Caco-2 (cell line): ENCODE measurements at regions not wholly inside any gene's neighbourhood (a gene's known extent, or its start where the extent isn't known, plus 50 kb on each side); places are given as distances from the start of the nearest gene placed in this dataset.
"Not testable (repeated sequence)": the region's sequence is repeated elsewhere in the genome, so short reads cannot be mapped to it uniquely, and the experiment has no call there.

Experiments used
- BruUV-seq: library from RNA; stranded (reverse); fragments of 400-500 nt; replicated peaks from 2 replicates; lab custom pipeline; 2021; lab: Mats Ljungman, UMichigan
- CTCF ChIA-PET: fragments of 300-600 bp; sonication (Branson Sonifier 250); formaldehyde crosslinking; loops from one replicate; lab custom pipeline; 2022; ENCODE audit warnings: antibody characterized with exemption; lab: Charles Lee
- POLR2A ChIA-PET: fragments of 300-600 bp; sonication (Branson Sonifier 250); formaldehyde crosslinking; loops from one replicate; lab custom pipeline; 2022; ENCODE audit warnings: antibody characterized with exemption; lab: Charles Lee
- DNase-seq, 2 experiments: peaks; one replicate each; pipeline versions ENCODE4 v3.0.0 to v3.0.0-alpha.2; 2020 to 2022
- H3K27me3 ChIP-seq: replicated peaks from 2 replicates; pipeline ENCODE4 v1.6.0; 2011; ENCODE audit warnings: low read length; ENCODE audit not compliant: control insufficient read depth, insufficient read depth
- H3K36me3 ChIP-seq: 2 replicates; pipeline ENCODE4 v1.5.1; 2011; ENCODE audit warnings: low read length; ENCODE audit not compliant: control insufficient read depth, insufficient read depth
- H3K4me1 ChIP-seq: fragments of 250-450 bp; sonication (Bioruptor Pico); 2 replicates; pipeline ENCODE4 v1.5.1; 2020; ENCODE audit warnings: mild to moderate bottlenecking
- H3K4me3 ChIP-seq: 2 replicates; pipeline ENCODE4 v1.5.1; 2011; ENCODE audit warnings: low read depth, mild to moderate bottlenecking, control low read depth, low read length
- H3K9me3 ChIP-seq: fragments of 250-450 bp; sonication (Bioruptor Pico); 2 replicates; pipeline ENCODE4 v1.5.1; 2020; ENCODE audit warnings: mild to moderate bottlenecking, moderate library complexity
- H3K27ac Mint-ChIP-seq: one replicate; pipeline ENCODE4 v1.8.0; 2022; ENCODE audit warnings: mixed read lengths; ENCODE audit not compliant: unreplicated experiment
- H3K27me3 Mint-ChIP-seq: one replicate; pipeline ENCODE4 v1.8.0; 2022; ENCODE audit warnings: mixed read lengths; ENCODE audit not compliant: insufficient read depth, unreplicated experiment
- H3K36me3 Mint-ChIP-seq: one replicate; pipeline ENCODE4 v1.8.0; 2022; ENCODE audit warnings: mild to moderate bottlenecking, mixed read lengths; ENCODE audit not compliant: insufficient read depth, unreplicated experiment
- H3K4me1 Mint-ChIP-seq: one replicate; pipeline ENCODE4 v1.8.0; 2022; ENCODE audit warnings: low read depth, mixed read lengths; ENCODE audit not compliant: unreplicated experiment
- H3K4me3 Mint-ChIP-seq: one replicate; pipeline ENCODE4 v1.8.0; 2022; ENCODE audit warnings: mild to moderate bottlenecking, moderate library complexity, mixed read lengths; ENCODE audit not compliant: unreplicated experiment
- H3K9me3 Mint-ChIP-seq: one replicate; pipeline ENCODE4 v1.8.0; 2022; ENCODE audit warnings: mixed read lengths; ENCODE audit not compliant: unreplicated experiment
- intact Hi-C: fragments of 100-400 bp; cut with micrococcal nuclease; formaldehyde crosslinking; loops from one replicate; pipeline ENCODE4 v1.10.0; 2022; ENCODE audit not compliant: unreplicated experiment
- TF ChIP-seq, protein P1 (sequence below), 2 experiments: fragments of 200-600 bp in 1 of 2; IDR thresholded peaks; 1 replicate in 1 of 2; 2 replicates in 1 of 2; pipeline versions ENCODE4 v1.5.1 to v1.8.0; 2011 to 2022; ENCODE audit warnings: antibody characterized with exemption in 1 of 2, control low read depth in 1 of 2, inconsistent platforms in 1 of 2, low read depth in 1 of 2, low read length in 1 of 2, mild to moderate bottlenecking in 1 of 2, moderate library complexity in 1 of 2; ENCODE audit not compliant: insufficient read depth in 1 of 2, severe bottlenecking in 1 of 2, unreplicated experiment in 1 of 2

DNA sequence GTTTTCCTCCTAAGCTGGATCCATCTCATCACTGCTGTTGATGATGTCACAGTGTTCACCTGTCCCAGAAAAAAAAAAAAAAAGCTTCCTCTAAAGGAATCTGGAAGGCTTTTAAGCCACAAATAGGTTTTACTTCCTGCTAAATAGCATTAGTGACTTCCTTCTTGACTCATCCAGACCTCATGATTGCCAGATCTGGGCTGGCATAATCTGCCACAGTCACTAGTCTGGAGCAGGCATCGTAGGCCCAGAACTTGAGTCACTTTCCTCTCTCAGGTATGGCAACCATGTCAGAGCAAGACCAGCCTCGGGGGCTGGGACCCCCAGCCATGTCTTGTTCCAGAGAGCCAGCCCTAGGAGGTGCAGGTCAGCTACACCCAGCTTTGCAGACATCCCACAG lies 266.5 kb upstream of the CADM2 start:
- intact Hi-C loops = no loop called here
- Mint-ChIP-seq H3K4me1 (no peaks in the 10 kb centered on the region), H3K27me3 (no peaks in the 10 kb centered on the region), H3K9me3 (no peaks in the 10 kb centered on the region), H3K36me3 (no peaks in the 10 kb centered on the region), H3K4me3 (no peak overlapping the region), H3K27ac (no peak overlapping the region)
- Histone ChIP-seq H3K4me3 (no peak overlapping the region), H3K27me3 (no peaks in the 10 kb centered on the region), H3K36me3 (no peaks in the 10 kb centered on the region), H3K4me1 (no peaks in the 10 kb centered on the region), H3K9me3 (no peaks in the 10 kb centered on the region)
- TF ChIP-seq, protein P1, sequence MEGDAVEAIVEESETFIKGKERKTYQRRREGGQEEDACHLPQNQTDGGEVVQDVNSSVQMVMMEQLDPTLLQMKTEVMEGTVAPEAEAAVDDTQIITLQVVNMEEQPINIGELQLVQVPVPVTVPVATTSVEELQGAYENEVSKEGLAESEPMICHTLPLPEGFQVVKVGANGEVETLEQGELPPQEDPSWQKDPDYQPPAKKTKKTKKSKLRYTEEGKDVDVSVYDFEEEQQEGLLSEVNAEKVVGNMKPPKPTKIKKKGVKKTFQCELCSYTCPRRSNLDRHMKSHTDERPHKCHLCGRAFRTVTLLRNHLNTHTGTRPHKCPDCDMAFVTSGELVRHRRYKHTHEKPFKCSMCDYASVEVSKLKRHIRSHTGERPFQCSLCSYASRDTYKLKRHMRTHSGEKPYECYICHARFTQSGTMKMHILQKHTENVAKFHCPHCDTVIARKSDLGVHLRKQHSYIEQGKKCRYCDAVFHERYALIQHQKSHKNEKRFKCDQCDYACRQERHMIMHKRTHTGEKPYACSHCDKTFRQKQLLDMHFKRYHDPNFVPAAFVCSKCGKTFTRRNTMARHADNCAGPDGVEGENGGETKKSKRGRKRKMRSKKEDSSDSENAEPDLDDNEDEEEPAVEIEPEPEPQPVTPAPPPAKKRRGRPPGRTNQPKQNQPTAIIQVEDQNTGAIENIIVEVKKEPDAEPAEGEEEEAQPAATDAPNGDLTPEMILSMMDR (IDR thresholded peaks at IDR 0.05; ENCODE audit: insufficient read depth in 1 of 2, low read depth in 1 of 2, low read length in 1 of 2, severe bottlenecking in 1 of 2, unreplicated experiment in 1 of 2) = no peak
- ChIA-PET CTCF (no interaction called here), POLR2A (no interaction called here)
- no TSS peak for BruUV-seq
- no peak for DNase-seq

DNA sequence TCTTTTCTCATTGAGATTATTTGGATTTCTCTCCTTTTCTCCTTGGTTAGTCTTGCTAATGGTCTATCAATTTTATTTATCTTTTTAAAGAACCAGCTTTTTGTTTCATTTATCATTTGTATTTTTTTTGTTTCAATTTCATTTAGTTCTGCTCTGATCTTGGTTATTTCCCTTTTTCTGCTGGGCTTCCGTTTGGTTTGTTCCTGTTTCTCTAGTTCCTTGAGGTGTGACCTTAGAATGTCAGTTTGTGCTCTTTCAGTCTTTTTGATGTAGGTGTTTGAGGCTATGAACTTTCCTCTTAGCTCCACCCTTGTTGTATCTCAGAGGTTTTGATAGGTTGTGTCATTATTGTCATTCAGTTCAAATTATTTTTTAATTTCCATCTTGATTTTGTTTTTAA lies 248.5 kb upstream of the CADM2 start:
- POLR2A ChIA-PET, H3K36me3 ChIP-seq, H3K4me1 Mint-ChIP-seq, H3K9me3 ChIP-seq, H3K4me1 ChIP-seq, DNase-seq, H3K36me3 Mint-ChIP-seq, intact Hi-C loops, H3K27me3 ChIP-seq, H3K4me3 Mint-ChIP-seq, H3K4me3 ChIP-seq, H3K27ac Mint-ChIP-seq, H3K27me3 Mint-ChIP-seq, BruUV-seq, CTCF ChIA-PET: not testable (repeated sequence)
- peaks cover 11% of the 10 kb centered on the region for H3K9me3 Mint-ChIP-seq

DNA sequence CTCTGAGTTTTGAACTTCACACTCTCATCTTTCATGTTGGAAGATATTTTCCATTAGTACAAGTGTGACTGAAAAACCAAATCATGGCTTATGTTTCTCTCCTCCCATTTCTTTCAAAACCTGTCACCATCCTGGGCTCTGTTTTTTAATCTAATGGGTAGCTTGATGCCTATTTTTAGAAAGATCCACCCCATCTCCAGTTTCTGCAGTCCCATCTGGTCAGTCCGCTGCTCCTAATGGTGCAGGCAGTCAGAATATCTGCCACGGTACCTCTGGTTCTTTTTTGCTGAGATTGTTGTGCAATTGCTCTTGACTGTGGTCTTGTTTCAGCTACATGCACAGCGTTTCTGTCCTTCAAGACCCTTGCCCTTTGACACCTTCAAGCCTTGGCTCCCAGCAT lies 240.9 kb upstream of the CADM2 start:
- Histone ChIP-seq H3K36me3 (no peaks in the 10 kb centered on the region), H3K27me3 (no peaks in the 10 kb centered on the region), H3K4me1 (no peaks in the 10 kb centered on the region), H3K9me3 (no peaks in the 10 kb centered on the region), H3K4me3 (no peak overlapping the region)
- H3K27ac Mint-ChIP-seq = no peak overlapping the region
- no peaks in the 10 kb centered on the region for H3K4me1 Mint-ChIP-seq
- H3K4me3 Mint-ChIP-seq = no peak overlapping the region
- no TSS peak for BruUV-seq
- DNase-seq = no peak
- no peaks in the 10 kb centered on the region for H3K9me3 Mint-ChIP-seq
- CTCF ChIA-PET = no interaction called here
- POLR2A ChIA-PET = no interaction called here
- intact Hi-C loops = no loop called here
- H3K27me3 Mint-ChIP-seq = no peaks in the 10 kb centered on the region
- TF ChIP-seq, protein P1 (IDR thresholded peaks at IDR 0.05; ENCODE audit: insufficient read depth in 1 of 2, low read depth in 1 of 2, low read length in 1 of 2, severe bottlenecking in 1 of 2, unreplicated experiment in 1 of 2) = no peak
- no peaks in the 10 kb centered on the region for H3K36me3 Mint-ChIP-seq

DNA sequence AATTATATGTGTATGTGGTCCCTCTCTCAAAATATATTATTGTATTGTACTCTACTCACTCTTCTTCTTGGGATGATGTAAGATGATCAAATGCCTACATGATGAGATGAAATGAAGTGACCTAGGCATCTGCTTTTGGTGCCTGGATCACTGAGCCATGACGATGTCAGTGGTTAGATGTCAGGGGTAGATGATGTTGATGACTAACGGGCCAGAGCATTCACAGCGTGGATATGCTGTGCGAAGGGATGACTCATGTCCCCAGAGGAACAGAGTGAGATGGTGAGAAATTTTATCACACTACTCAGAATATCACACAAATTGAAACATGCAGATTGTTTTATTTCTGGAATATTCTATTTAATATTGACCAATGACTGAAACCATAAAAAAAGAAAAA lies 233.9 kb upstream of the CADM2 start:
- intact Hi-C loops = no loop called here
- Histone ChIP-seq H3K4me3 (no peak overlapping the region), H3K9me3 (no peaks in the 10 kb centered on the region), H3K4me1 (no peaks in the 10 kb centered on the region), H3K27me3 (no peaks in the 10 kb centered on the region), H3K36me3 (no peaks in the 10 kb centered on the region)
- H3K9me3 Mint-ChIP-seq = no peaks in the 10 kb centered on the region
- ChIA-PET POLR2A (no interaction called here), CTCF (no interaction called here)
- no TSS peak for BruUV-seq
- H3K36me3 Mint-ChIP-seq = no peaks in the 10 kb centered on the region
- H3K27ac Mint-ChIP-seq = no peak overlapping the region
- no peaks in the 10 kb centered on the region for H3K27me3 Mint-ChIP-seq
- TF ChIP-seq, protein P1 (IDR thresholded peaks at IDR 0.05; ENCODE audit: insufficient read depth in 1 of 2, low read depth in 1 of 2, low read length in 1 of 2, severe bottlenecking in 1 of 2, unreplicated experiment in 1 of 2) = no peak
- no peak for DNase-seq
- H3K4me1 Mint-ChIP-seq = no peaks in the 10 kb centered on the region
- H3K4me3 Mint-ChIP-seq = no peak overlapping the region
